ENCODE measurements at regions not wholly inside any gene's neighbourhood (a gene's known extent, or its start where the extent isn't known, plus 50 kb on each side); places are given as distances from the start of the nearest gene placed in this dataset.

DNA sequence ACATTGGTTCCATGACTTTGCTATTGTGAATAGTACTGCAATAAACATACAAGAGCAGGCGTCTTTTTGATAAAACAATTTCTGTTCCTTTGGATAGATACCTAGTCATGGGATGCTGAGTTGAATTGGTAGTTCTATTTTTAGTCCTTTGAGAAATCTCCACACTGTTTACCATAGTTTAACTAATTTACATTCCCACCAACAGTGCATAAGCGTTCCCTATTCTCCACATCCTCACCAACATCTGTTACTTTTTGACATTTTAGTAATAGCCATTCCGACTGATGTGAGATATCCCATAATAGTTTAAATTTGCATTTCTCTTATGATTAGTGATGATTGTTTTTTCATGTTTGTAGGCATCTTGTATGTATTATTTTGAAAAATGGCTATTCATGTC lies 707.0 kb downstream of the SORCS1 start:
- DNase-seq: no peak

DNA sequence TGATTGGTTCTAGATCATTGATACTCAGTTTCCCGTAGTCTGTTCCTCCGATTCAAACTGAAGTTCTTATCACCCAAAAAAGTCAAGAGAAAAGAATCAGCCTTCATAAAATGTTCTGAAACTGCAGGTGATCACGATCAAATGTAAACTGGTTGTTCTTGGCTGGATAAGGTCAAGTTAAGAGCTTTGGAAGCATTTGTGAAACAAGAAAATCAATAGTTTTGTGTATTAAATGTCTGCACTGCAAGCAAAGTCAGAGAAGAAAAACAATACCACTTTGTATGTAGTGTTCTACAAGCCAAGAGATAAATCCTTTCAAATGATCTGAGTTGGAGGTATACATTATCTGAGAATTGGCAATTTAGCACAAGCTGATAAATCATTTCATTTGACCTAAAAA lies 710.3 kb downstream of the SORCS1 start:
- no peak for DNase-seq

GRCh38 chr10:106450966-106451365 lies 713.5 kb downstream of the SORCS1 start:
- DNase-seq: no peak

- DNase-seq: no peak
Measured at GRCh38 chr10:106446920-106447319, 717.6 kb downstream of the SORCS1 start.

- no peak for DNase-seq
Measured at GRCh38 chr10:106442223-106442622, 722.3 kb downstream of the SORCS1 start.

GRCh38 chr10:106440767-106441166 lies 723.7 kb downstream of the SORCS1 start:
- no peak for DNase-seq

GRCh38 chr10:106440355-106440754 lies 724.2 kb downstream of the SORCS1 start:
- DNase-seq: no peak

DNA sequence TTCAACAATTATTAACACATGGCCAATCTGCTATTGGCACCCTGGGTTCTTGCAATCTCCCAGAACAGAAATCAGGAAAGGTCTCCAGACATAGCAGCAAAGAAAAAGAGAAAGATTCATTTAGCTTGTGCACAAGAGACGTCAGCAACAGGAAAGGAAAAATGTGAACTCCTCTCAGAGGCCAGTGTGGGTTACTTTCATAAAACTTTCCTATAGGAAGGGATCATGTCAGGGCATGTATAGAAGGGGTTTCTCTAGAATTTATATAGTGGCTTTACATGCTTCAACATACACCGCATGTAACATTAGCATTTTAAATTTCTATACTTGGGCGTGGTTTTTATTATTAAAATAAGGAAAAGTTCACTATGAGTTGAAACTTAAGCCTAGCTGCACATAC lies 725.1 kb downstream of the SORCS1 start:
- DNase-seq: no peak

DNA sequence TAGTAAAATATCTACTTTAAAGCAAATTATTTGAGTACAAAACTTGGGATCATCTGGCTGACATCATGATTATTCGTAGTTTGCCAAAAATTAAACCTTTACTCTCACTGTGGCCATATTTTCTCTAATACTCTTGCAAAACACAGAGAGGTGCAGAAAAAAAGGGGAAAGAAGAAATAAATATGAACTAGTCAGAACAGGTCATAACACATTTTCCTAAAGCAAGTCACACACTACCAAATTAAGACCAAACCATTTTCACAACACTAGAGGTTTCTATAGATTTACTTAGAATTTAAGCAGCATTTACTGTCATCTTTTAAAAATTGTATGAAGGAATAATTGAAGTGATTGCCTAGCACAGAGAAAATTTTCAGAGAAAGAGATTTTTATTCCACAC lies 726.1 kb downstream of the SORCS1 start:
- no peak for DNase-seq

DNA sequence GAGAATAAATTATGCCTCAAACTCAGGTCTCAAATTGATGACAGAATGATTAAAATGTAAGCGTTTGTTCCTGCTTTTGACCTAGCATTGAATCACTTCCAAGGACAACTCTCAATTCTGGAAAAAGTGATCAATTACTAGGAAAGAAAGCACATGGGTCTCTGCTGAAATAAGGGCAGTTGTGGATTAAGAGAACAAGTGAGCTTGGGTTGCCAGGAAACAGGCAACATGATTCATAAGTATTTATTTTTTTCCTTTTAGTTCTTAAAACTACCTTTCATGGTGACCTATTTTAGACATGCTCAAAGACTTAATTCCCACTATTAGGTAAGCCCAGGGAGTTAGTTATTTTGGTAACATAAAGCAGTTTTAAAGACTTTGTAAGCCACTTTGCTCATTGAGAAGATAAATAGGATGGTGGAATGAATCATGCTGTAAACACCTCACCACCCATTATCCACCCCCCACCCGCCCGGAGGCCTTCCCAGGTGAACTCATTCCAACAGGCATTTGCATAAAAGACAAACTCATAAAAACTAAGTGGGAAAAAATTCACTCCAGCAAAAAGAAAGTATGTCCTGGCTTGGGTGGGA lies 728.3 kb downstream of the SORCS1 start:
- DNase-seq: no peak

DNA sequence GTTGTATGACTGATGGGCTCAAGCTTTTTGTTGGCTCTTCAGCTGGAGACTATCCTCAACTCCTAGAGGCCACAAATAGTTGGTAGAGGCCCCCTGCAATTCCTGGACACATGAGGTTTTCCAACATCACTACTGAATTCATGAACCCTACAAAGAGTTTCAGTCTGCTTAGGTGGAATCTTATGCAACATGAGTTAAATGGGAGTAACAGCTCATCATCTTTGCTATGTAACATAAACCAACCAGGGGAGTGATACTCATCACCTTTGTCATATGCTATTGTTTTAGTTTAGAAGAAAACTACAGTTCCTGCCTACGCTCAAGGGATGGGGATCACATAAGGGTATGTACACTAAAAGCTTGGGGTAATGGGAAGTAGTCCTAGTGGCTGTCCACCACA lies 729.4 kb downstream of the SORCS1 start:
- DNase-seq: no peak

DNA sequence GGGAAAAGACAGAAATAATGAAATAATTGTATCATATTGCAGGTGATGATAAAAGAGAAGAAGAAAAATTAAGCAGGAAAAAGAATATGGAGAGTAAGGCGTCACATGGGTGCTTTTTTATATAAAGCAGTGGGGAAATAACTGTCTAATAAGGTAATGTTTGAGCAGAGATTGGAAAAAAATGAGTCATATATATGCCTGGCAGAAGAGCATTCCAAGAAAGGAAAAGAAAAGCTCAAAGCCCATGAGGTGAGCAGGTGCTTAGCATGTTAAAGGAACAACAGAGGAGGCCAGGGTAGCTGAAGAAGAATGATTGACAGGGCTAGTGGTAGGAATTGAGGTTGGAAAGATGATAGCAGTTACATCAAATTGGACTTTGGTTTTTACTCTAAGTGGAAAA lies 739.5 kb downstream of the SORCS1 start:
- DNase-seq: no peak

GRCh38 chr10:106424054-106424453 lies 740.5 kb downstream of the SORCS1 start:
- DNase-seq: no peak

- DNase-seq: no peak
Measured at GRCh38 chr10:106410331-106410730, 754.2 kb downstream of the SORCS1 start.

- DNase-seq: no peak
Measured at GRCh38 chr10:106405141-106405540, 759.4 kb downstream of the SORCS1 start.

- DNase-seq: no peak
Measured at GRCh38 chr10:106402458-106402857, 762.0 kb downstream of the SORCS1 start.

DNA sequence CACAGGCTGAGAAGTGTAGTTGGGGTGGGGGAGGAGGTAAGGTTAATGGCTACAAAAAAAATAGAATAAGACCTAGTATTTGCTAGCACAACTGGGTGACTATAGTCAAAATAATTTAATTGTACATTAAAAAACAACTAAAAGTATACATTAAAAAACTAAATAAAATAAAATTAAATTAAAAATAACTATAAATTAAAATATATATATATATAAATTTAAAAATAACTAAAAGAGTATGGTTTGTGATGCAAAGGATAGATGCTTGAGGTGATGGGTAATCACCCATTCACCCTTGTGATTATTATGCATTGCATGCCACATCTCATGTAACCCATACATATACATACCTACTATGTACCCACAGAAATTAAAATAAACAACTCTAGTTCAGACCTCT lies 762.5 kb downstream of the SORCS1 start:
- no peak for DNase-seq

- no peak for DNase-seq
Measured at GRCh38 chr10:106401161-106401560, 763.3 kb downstream of the SORCS1 start.

- no peak for DNase-seq
Measured at GRCh38 chr10:106399112-106399511, 765.4 kb downstream of the SORCS1 start.

DNA sequence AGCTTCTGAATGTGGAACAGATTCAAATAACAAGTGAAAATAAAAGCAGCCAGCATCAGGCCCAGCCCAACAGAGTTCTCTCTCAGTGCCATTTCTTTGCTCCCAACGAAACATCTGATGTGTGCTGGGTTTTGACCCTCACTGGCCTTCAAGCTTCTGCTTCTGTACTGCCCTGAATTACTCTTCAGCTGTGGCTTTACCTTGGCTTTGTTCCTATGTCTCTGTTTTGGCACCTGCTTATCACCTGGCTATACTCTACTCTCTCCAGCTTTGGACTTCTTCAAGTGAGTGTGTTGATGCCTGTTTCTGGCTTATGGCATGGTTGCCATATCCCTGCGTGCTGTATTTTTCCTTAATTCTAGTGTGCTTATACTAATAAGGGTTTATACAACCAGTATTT lies 768.3 kb downstream of the SORCS1 start:
- DNase-seq: no peak

GRCh38 chr10:106395041-106395749 lies 769.3 kb downstream of the SORCS1 start:
- DNase-seq: no peak

- no peak for DNase-seq
Measured at GRCh38 chr10:106392778-106393177, 771.7 kb downstream of the SORCS1 start.

- no peak for DNase-seq
Measured at GRCh38 chr10:106387063-106387462, 777.4 kb downstream of the SORCS1 start.

DNA sequence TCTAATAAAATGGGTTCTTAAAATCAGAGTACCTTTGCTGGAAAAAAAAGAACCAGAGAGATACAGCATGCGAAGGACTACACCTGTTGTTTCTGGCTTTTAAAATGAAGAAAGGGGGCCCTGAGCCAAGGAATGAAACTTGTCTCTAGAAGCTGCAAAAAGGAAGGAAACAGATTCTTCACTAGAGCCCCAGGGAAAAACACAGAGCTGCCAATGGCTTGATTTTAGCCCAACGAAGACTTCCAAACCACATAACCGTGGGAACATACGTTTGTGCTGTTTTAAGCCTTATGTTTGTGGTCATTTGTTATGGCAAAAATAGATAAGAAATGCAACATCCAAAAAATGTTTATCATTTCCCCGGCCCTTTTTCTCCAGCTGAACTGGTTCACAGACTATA lies 780.0 kb downstream of the SORCS1 start:
- DNase-seq: no peak

DNA sequence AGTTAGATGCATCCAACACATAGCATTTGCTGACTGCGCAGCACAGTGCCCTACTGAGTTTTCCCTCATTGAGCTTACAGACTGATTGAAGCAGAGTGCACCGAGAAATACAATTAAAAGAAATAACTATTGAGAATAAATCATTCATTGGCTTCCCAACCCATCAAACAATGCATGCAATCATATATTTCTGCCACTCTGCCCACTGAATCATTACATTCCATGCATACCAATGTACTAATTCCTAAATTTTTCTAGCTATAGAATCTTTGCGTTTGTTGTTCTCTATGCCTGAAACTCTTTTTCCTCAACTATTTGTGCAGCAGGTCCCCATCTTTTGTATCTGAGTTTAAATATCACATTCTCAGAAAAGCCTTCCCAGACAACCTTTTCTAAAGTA lies 783.8 kb downstream of the SORCS1 start:
- no peak for DNase-seq
